Memory B cell (primary cell): ENCODE measurements at regions not wholly inside any gene's neighbourhood (a gene's known extent, or its start where the extent isn't known, plus 50 kb on each side); places are given as distances from the start of the nearest gene placed in this dataset.
A peak's percentile ranks its signal among the peaks of the same experiment; 100 is the strongest.

Experiments
- ATAC-seq: fragments of 150-1000 bp; cut with Tn5 transposase; 2 replicates; pipeline ENCODE4 v1.10.0; 2021; ENCODE audit warnings: low read depth, mild to moderate bottlenecking, moderate library complexity
- DNase-seq, 2 donors: peaks; one replicate each; pipeline ENCODE4 v3.0.0; 2022; ENCODE audit warnings: low spot score in 2 of 2
- H3K27ac Mint-ChIP-seq: one replicate; pipeline ENCODE4 v1.8.0; 2022; ENCODE audit warnings: mild to moderate bottlenecking, moderate library complexity, mixed read lengths
- H3K27me3 Mint-ChIP-seq: one replicate; pipeline ENCODE4 v1.8.0; 2022; ENCODE audit warnings: mixed read lengths
- H3K36me3 Mint-ChIP-seq: one replicate; pipeline ENCODE4 v1.8.0; 2022; ENCODE audit warnings: mild to moderate bottlenecking, mixed read lengths
- H3K4me1 Mint-ChIP-seq: one replicate; pipeline ENCODE4 v1.8.0; 2022; ENCODE audit warnings: mixed read lengths
- H3K4me3 Mint-ChIP-seq: one replicate; pipeline ENCODE4 v1.8.0; 2022; ENCODE audit warnings: mild to moderate bottlenecking, moderate library complexity, mixed read lengths
- H3K9me3 Mint-ChIP-seq: one replicate; pipeline ENCODE4 v1.8.0; 2022; ENCODE audit warnings: mixed read lengths

DNA sequence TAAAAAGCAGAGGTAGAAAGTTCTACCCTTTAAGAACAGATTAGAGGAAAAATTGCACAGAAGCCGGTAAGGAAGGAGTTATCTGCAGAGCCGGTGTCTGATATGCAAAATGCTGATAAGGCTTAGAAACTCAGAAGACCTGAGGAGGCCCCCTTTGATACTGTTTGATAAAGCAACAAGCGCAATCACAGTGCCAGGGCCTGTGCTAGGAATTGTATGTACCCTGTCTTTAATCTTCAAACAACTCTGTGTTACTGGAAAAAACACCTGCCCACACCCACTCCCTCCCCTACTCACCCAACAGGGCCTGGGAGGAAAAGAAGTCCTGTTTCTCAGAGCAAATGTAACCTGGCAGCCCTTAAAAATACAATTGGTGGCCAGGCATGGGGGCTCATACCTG lies 112.7 kb upstream of the FUT8 start:
- Mint-ChIP-seq H3K36me3 (peaks cover 21% of the 10 kb centered on the region), H3K27me3 (no peaks in the 10 kb centered on the region), H3K9me3 (no peaks in the 10 kb centered on the region), H3K27ac (peak overlapping the region; percentile 33), H3K4me3 (peak overlapping the region; percentile 77), H3K4me1 (peaks cover 59% of the 10 kb centered on the region)
- no peak for ATAC-seq
- DNase-seq, result no peak

DNA sequence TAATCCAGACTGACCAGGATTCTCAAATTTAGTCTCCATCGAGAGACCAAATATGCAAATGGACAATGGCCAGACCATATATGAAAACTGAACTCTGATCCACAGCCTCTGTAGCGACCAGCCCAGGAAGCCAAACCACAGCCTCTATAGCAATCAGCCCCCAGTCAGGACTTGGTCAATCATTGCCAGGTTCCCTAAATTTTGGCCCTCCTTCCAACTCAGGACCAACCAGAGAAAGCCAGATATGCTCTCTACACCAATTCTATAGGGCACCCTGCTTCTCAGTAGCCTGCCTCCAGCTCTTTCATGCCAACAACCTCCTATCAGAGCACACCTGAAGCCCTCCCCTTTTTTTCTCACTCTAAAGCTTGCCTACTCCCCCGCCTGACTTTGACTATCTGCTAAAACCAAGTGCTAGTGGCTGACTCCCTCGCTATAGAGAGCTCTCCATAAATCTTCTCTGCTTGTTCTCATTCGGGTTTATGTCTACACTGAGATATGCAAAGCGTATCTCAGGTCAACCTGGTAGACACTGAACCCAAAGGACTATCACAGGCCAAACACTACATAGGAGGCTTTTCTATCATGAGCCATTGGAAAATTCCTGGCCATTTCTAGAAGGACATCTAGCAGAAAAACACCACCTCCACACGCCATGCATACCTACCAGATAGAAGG lies 110.5 kb upstream of the FUT8 start:
- peak overlapping the region; percentile 92 for H3K27ac Mint-ChIP-seq
- peaks cover 17% of the 10 kb centered on the region for H3K36me3 Mint-ChIP-seq
- H3K4me1 Mint-ChIP-seq, result peaks cover 59% of the 10 kb centered on the region
- no peaks in the 10 kb centered on the region for H3K27me3 Mint-ChIP-seq
- H3K9me3 Mint-ChIP-seq, result no peaks in the 10 kb centered on the region
- ATAC-seq (peak; percentile 72), DNase-seq (peak in 1 of 2 donors; percentile 32)
- peak overlapping the region; percentile 57 for H3K4me3 Mint-ChIP-seq

DNA sequence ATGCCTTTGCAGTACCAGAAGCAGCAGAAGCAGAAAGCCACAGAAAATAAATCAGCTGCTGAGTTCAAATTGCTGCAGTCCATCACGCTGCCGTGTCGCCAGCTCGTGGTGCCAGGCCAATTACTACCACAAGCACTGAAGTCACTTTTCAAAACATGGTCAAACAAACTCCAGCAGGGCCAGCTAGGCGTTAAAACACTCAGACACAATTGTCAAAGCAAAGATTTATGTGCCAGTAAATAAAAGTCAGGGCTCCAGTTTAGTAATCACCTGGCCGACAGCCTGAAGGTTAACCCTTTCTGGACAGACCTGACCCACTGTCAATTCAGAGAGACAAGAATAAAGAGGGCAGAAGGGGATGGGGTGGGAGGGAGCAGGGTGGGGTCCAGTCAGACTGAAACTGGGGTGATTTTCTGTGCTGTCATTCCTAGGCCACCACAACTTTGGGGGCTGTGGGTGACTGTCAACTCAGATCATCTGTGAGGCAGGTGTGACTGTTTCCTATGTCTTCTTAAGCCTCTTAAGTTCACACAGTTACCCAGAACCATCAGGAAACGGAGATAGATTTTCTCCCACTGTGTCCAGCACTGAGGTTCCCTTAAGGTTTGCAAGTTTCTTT lies 109.8 kb upstream of the FUT8 start:
- no peak for DNase-seq
- Mint-ChIP-seq H3K4me1 (peaks cover 59% of the 10 kb centered on the region), H3K27ac (peak overlapping the region; percentile 92), H3K4me3 (peak overlapping the region; percentile 57), H3K36me3 (peaks cover 12% of the 10 kb centered on the region), H3K9me3 (no peaks in the 10 kb centered on the region), H3K27me3 (no peaks in the 10 kb centered on the region)
- peak; percentile 23 for ATAC-seq

DNA sequence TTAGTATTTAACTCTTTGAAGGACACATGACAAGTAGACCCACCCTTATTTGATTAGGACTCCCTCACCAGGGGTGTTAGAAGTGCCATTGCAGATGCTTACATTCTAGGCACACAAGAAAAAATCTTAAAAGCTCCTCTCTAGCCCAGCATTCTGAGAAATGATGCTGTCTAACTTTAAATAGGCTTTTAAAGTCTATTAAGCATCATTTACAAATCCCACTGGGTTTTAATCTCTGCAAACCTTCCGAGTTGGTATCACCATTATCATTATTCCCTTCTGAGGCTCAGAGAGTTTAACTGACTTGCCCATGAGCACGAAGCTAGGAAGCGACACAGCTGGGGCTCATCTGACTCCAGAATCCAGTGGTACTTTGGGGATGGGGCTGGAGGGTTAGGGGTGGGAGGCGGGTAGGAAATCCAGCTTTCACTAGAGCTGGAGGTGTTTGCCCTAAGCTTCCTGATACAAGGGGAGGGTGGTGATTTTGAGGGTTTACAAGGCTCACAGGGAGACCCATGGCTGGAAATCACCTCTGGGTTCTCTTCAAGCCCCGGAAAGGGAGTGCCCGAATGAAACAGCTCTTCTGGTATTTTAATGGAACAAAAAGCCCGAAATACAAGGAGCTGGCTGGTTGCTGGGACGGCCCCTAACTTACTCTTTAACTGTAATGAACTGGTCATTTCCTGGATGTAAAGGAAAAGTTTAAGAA lies 109.2 kb upstream of the FUT8 start:
- Mint-ChIP-seq H3K4me3 (peak overlapping the region; percentile 57), H3K36me3 (peaks cover 9% of the 10 kb centered on the region), H3K27ac (peak overlapping the region; percentile 92), H3K27me3 (no peaks in the 10 kb centered on the region), H3K9me3 (no peaks in the 10 kb centered on the region), H3K4me1 (peaks cover 52% of the 10 kb centered on the region)
- DNase-seq (no peak), ATAC-seq (peak; percentile 28)

DNA sequence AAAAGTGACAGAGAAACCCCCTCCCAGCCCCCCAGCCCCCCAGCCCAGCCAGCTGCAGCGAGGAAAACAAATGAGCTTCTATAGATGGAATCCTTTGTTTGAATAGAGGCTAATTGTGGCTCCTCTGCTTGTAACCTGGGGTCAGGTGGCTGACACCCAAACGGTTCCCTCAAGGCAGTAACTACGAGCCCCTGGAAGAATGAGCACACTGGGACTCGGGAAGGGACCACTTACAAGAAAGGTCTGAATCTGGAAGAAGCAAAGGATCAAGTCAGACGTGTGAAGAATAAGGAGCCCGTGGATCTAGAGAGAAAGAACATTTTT lies 108.7 kb upstream of the FUT8 start:
- no peaks in the 10 kb centered on the region for H3K27me3 Mint-ChIP-seq
- H3K9me3 Mint-ChIP-seq, result no peaks in the 10 kb centered on the region
- DNase-seq, result no peak
- H3K4me3 Mint-ChIP-seq, result peak overlapping the region; percentile 74
- peak overlapping the region; percentile 92 for H3K27ac Mint-ChIP-seq
- ATAC-seq, result no peak
- H3K4me1 Mint-ChIP-seq, result peaks cover 52% of the 10 kb centered on the region
- peaks cover 9% of the 10 kb centered on the region for H3K36me3 Mint-ChIP-seq

DNA sequence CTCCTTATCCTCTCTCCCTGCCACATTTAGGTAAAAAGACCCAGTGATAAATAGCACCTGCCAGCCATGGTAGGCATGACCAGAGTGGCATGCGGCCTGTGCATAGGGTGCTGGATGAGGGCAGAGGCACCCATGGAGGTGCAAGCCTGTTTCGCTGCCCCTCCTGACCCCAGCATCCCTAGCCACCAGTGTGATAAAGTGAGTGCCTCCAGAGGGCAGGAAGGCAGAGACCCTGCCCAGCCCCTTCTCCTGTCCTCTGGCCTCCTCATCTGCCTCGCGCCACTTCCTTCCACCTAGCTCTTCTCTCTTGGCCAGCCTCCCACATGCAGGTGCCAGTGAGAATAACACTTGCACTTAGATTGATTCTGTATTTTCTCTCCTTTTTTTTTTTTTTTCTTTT lies 108.3 kb upstream of the FUT8 start:
- Mint-ChIP-seq H3K36me3 (peaks cover 9% of the 10 kb centered on the region), H3K4me3 (peak overlapping the region; percentile 74), H3K27ac (peak overlapping the region; percentile 92), H3K27me3 (no peaks in the 10 kb centered on the region), H3K4me1 (peaks cover 52% of the 10 kb centered on the region), H3K9me3 (no peaks in the 10 kb centered on the region)
- ATAC-seq, result peak; percentile 18
- DNase-seq, result no peak

DNA sequence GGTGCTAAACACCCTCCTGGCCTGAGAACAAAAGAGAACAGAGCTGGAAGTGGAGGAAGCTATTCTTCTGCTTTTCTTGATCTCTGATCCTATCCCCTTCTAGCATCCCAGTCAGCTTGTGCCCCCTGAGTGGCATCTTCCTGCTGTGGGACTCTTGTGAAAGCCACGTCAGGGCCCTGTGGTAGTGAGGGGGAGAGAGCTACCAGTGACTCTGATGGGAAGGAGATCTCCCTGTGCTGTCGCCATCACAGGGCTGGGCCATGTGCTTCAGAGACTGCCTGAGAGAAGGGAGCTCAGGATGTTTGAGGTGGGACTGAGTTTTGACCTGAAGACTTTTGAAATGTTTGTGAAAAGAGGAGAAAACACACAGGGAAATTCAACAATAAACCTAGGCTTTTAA lies 107.6 kb upstream of the FUT8 start:
- peaks cover 52% of the 10 kb centered on the region for H3K4me1 Mint-ChIP-seq
- peak overlapping the region; percentile 92 for H3K27ac Mint-ChIP-seq
- no peak for ATAC-seq
- no peaks in the 10 kb centered on the region for H3K9me3 Mint-ChIP-seq
- peak overlapping the region; percentile 74 for H3K4me3 Mint-ChIP-seq
- peaks cover 12% of the 10 kb centered on the region for H3K36me3 Mint-ChIP-seq
- no peaks in the 10 kb centered on the region for H3K27me3 Mint-ChIP-seq
- no peak for DNase-seq

DNA sequence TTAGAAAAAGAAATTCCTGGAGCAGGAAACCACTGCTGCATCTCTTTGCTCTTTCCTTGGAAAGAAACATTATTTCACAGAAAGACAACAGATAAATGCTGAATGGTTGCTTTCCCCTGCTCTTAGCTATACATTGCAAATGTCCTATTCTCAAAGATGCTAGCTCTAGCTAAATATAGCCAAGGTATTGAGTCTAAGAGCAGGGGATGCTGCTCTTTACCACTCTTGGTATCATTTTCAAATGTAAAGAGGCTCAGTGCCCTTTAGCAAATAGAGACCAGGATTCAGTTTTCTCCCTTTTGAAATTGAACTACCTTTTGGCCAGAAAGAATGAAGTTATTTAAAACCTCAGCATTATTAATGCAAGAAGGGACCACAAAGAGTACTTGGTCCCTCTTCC lies 104.0 kb upstream of the FUT8 start:
- H3K4me1 Mint-ChIP-seq, result peaks cover 40% of the 10 kb centered on the region

DNA sequence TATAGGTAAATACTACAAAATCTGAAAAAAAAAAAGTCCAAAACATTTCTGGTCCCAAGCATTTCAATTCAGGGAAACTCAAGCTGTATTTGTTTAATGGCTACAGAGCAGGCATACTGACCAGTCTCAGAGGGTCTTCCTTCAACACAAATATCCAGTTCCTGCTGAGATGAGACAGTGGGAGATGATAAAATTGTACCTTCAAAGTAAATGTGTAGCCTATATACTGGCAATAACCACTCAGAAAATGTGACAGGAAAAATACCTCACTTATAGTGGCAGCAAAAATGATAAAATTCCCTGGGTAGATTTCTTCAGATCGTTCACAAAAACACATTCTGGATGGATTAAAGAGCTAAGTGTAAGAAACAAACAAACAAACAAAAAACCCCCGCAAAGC lies 102.0 kb upstream of the FUT8 start:
- Mint-ChIP-seq H3K36me3 (peaks cover 22% of the 10 kb centered on the region), H3K27ac (peak overlapping the region; percentile 58), H3K27me3 (no peaks in the 10 kb centered on the region), H3K4me1 (peaks cover 33% of the 10 kb centered on the region), H3K4me3 (peak overlapping the region; percentile 22), H3K9me3 (no peaks in the 10 kb centered on the region)
- DNase-seq, result no peak
- ATAC-seq, result no peak

More for the DNA sequence above, 104.0 kb upstream of the FUT8 start:
- no peak overlapping the region for H3K4me3 Mint-ChIP-seq
- DNase-seq (no peak), ATAC-seq (no peak)
- no peaks in the 10 kb centered on the region for H3K9me3 Mint-ChIP-seq
- no peaks in the 10 kb centered on the region for H3K27me3 Mint-ChIP-seq
- peak overlapping the region; percentile 60 for H3K27ac Mint-ChIP-seq
- H3K36me3 Mint-ChIP-seq, result peaks cover 22% of the 10 kb centered on the region

DNA sequence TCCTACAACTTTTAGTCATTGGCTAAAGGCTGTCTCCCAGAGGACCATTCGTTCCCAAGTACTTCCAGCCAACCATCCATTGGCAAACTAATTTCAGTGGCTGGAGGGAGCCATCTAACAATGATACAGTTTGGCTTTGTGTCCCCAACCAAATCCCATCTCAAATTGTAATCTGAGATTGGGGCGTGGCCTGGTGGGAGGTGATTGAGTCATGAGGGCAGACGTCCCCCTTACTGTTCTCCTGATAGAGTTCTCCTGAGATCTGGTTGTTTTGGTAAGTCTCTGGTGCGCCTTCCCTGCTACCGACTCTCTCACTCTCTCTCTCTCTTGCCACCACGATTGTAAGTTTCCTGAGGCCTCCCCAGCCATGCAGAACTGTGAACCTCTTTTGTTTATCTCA lies 99.7 kb upstream of the FUT8 start:
- Mint-ChIP-seq H3K27ac (peak overlapping the region; percentile 69), H3K36me3 (peaks cover 34% of the 10 kb centered on the region), H3K9me3 (no peaks in the 10 kb centered on the region), H3K4me3 (peak overlapping the region; percentile 50), H3K4me1 (peaks cover 37% of the 10 kb centered on the region), H3K27me3 (no peaks in the 10 kb centered on the region)
- DNase-seq, result no peak
- no peak for ATAC-seq

DNA sequence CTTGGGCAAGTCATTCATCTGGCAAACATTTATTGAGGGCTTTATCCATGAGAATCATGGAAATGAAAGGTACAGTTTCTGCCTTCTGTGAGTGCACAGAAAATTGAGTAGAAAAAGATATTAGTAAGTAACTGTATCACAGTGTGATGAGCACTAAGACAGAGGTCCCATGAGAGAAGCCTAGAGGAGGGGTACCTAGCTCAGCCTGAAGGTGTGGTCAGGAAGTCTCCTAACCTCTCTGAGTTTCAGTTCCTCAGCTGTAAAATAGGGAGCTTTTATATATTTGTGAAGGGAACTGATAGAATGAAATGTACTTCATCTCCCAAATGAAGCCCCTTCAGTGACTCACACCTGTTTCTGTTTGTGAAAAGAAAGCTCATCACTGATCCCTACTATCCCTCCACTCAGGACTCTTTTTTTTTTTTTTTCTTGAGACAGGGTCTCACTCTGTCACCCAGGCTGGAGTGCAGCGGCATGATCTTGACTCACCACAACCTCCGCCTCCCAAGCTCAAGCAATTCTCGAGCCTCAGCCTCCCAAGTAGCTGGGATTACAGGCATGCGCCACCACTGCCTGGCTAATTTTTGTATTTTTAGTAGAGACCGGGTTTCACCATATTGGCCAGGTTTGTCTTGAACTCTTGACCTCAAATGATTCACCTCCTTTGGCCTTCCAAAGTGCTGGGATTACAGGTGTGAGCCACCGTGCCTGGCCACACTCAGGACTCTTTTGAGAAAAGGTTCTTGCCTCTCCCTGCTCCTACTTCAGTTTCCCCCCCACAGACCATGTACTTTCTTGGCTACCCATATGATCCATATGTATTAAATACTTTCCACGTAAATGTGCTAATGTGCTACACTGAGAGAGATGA lies 93.7 kb upstream of the FUT8 start:
- Mint-ChIP-seq H3K36me3 (peaks cover 16% of the 10 kb centered on the region), H3K4me3 (peak overlapping the region; percentile 95), H3K9me3 (no peaks in the 10 kb centered on the region), H3K27ac (peak overlapping the region; percentile 91), H3K27me3 (no peaks in the 10 kb centered on the region), H3K4me1 (peaks cover 55% of the 10 kb centered on the region)
- peak in 1 of 2 donors; percentile 56 for DNase-seq
- peak; percentile 95 for ATAC-seq

DNA sequence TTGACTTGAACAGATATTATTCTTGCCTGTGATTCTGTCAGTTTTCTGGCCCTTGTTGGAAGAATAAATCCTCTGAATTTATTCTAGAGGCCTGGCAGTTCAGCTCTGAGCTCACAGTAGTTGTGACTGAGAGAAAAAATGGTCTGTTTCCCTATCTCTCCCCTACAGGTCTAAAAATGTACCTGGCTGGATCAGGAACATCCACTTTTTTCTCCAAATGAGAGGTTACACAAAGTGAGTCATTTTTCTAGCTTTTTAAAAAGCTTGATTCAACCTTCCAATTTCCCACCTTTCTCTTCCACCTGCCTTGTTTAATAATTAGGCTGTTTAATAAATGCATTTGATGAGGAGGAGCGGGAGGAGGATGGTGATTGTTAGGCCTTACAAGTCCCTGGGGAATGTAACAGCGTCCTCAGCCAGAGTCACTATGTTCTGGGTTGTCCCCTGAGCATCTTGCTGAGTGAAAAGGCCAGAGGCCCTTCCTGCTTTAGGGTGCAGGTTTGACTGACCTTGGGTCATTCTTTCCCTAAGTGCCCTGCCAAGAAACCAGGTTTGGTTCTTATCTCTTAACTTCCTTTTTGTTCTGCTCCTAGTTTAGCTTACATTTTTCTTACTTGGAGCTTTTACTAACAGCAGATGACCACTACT lies 91.7 kb upstream of the FUT8 start:
- no peak for ATAC-seq

DNA sequence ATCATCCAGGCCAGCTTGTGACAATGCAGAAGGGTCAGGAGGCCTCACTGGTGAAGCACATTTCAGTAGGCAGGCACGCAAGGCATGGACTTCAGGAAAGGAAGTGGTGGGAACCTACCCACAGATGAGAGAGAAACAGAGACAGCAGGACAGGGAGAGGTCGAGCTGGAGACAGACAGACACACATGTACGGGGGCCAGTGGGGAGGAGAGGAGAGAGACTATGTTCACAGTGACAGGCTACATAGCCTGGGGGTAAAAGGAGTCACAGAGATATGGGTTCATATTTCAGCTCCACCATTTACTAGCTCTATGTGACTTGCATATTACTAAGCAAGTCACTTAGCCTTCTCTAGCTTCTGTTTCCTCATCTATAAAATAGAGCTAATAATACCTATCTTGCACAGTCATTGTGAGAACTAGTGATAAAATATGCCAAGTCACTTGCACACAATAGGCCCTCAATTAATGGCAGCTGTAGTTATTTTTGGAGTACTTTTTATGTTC lies 91.1 kb upstream of the FUT8 start:
- no peak for DNase-seq
- peaks cover 47% of the 10 kb centered on the region for H3K4me1 Mint-ChIP-seq
- H3K36me3 Mint-ChIP-seq, result peaks cover 8% of the 10 kb centered on the region
- ATAC-seq, result no peak
- H3K27me3 Mint-ChIP-seq, result no peaks in the 10 kb centered on the region
- peak overlapping the region; percentile 10 for H3K4me3 Mint-ChIP-seq
- H3K27ac Mint-ChIP-seq, result peak overlapping the region; percentile 64
- no peaks in the 10 kb centered on the region for H3K9me3 Mint-ChIP-seq

More for the DNA sequence above, 91.7 kb upstream of the FUT8 start:
- Mint-ChIP-seq H3K4me3 (no peak overlapping the region), H3K9me3 (no peaks in the 10 kb centered on the region), H3K36me3 (peaks cover 12% of the 10 kb centered on the region), H3K27me3 (no peaks in the 10 kb centered on the region), H3K4me1 (peaks cover 47% of the 10 kb centered on the region), H3K27ac (peak overlapping the region; percentile 64)
- DNase-seq, result no peak
